Smooth muscle cell (in vitro differentiated cells): ENCODE measurements at regions not wholly inside any gene's neighbourhood (a gene's known extent, or its start where the extent isn't known, plus 50 kb on each side); places are given as distances from the start of the nearest gene placed in this dataset.

Experiments used
- DNase-seq: peaks from one replicate; lab custom pipeline; 2025; ENCODE audit not compliant: unreplicated experiment; lab: John Stamatoyannopoulos, UW
- H2AFZ ChIP-seq: fragments of 200-600 bp; sonication (generic); 2 replicates; pipeline ENCODE4 v1.6.0; 2016; ENCODE audit warnings: antibody characterized with exemption, low read depth, mild to moderate bottlenecking
- H3F3A ChIP-seq: fragments of 200-600 bp; sonication (generic); 2 replicates; pipeline ENCODE4 v1.6.0; 2017; ENCODE audit warnings: antibody characterized with exemption, low read depth
- H3K27ac ChIP-seq: fragments of 200-600 bp; sonication (generic); 2 replicates; pipeline ENCODE4 v1.5.1; 2016; ENCODE audit warnings: low read depth, mild to moderate bottlenecking
- H3K27me3 ChIP-seq: fragments of 200-600 bp; sonication (generic); 2 replicates; pipeline ENCODE4 v1.6.1; 2016; ENCODE audit warnings: low read depth, mild to moderate bottlenecking
- H3K36me3 ChIP-seq: fragments of 200-600 bp; sonication (generic); 2 replicates; pipeline ENCODE4 v1.5.1; 2016; ENCODE audit warnings: low read depth
- H3K4me1 ChIP-seq: fragments of 200-600 bp; sonication (generic); 2 replicates; pipeline ENCODE4 v1.5.1; 2016; ENCODE audit warnings: low read depth
- H3K4me2 ChIP-seq: fragments of 200-600 bp; sonication (generic); 2 replicates; pipeline ENCODE4 v1.6.0; 2016; ENCODE audit warnings: mild to moderate bottlenecking
- H3K4me3 ChIP-seq: fragments of 200-600 bp; sonication (generic); 2 replicates; pipeline ENCODE4 v1.5.1; 2016; ENCODE audit warnings: mild to moderate bottlenecking
- H3K79me2 ChIP-seq: fragments of 200-600 bp; sonication (generic); 2 replicates; pipeline ENCODE4 v1.6.0; 2016; ENCODE audit warnings: low read depth, mild to moderate bottlenecking
- H3K9ac ChIP-seq: fragments of 200-600 bp; sonication (generic); 2 replicates; pipeline ENCODE4 v1.6.0; 2016; ENCODE audit warnings: low read depth
- H3K9me3 ChIP-seq: fragments of 200-600 bp; sonication (generic); replicated peaks from 2 replicates; pipeline ENCODE4 v1.5.1; 2016; ENCODE audit warnings: low read depth
- H4K20me1 ChIP-seq: fragments of 200-600 bp; sonication (generic); 2 replicates; pipeline ENCODE4 v1.6.0; 2016; ENCODE audit warnings: low read depth
- WGBS: methylation state at CpG from one replicate; pipeline ENCODE4 v1.1.7; 2016; ENCODE audit warnings: low lambda C conversion rate; 5-methylcytosine and 5-hydroxymethylcytosine counted together
- TF ChIP-seq, protein P1 (sequence below): fragments of 200-600 bp; sonication (generic); IDR thresholded peaks from 2 replicates; pipeline ENCODE4 v1.5.1; 2017; ENCODE audit warnings: borderline replicate concordance, mild to moderate bottlenecking, antibody characterized with exemption; ENCODE audit not compliant: insufficient read depth, poor library complexity, severe bottlenecking

DNA sequence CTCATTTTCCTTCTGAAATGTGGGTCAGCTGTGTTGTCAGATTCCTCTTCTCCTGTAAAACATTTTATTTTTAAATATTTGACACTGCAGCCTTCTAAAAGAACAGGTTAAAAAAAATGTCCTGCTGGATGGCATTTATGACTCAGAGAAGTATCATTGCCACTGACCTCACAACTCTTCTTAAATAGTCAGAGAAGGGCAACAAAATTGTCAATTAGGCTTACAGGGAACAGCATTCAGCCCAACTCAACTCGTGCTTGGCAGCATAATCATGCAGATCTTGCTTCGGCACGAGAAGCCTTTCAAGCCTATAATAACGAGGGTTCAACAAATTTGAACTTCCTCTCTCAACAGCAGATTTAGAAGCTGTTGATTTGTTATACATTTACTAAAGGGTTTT lies 296.7 kb upstream of the DACH1 start:
- Histone ChIP-seq H2AFZ (peak overlapping the region; percentile 69), H3K27me3 (no peaks in the 10 kb centered on the region), H3K4me2 (peak overlapping the region; percentile 32), H3K9me3 (no peaks in the 10 kb centered on the region), H3K36me3 (no peaks in the 10 kb centered on the region), H3K79me2 (no peaks in the 10 kb centered on the region), H3K4me1 (peaks cover 3% of the 10 kb centered on the region), H3K27ac (no peak overlapping the region), H3K9ac (no peak overlapping the region), H3F3A (no peaks in the 10 kb centered on the region), H4K20me1 (no peaks in the 10 kb centered on the region), H3K4me3 (no peak overlapping the region)
- TF ChIP-seq, protein P1, sequence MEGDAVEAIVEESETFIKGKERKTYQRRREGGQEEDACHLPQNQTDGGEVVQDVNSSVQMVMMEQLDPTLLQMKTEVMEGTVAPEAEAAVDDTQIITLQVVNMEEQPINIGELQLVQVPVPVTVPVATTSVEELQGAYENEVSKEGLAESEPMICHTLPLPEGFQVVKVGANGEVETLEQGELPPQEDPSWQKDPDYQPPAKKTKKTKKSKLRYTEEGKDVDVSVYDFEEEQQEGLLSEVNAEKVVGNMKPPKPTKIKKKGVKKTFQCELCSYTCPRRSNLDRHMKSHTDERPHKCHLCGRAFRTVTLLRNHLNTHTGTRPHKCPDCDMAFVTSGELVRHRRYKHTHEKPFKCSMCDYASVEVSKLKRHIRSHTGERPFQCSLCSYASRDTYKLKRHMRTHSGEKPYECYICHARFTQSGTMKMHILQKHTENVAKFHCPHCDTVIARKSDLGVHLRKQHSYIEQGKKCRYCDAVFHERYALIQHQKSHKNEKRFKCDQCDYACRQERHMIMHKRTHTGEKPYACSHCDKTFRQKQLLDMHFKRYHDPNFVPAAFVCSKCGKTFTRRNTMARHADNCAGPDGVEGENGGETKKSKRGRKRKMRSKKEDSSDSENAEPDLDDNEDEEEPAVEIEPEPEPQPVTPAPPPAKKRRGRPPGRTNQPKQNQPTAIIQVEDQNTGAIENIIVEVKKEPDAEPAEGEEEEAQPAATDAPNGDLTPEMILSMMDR = no peak
- no peak for DNase-seq
- WGBS = 28% methylated on average over 4 of the region's 4 CpGs

DNA sequence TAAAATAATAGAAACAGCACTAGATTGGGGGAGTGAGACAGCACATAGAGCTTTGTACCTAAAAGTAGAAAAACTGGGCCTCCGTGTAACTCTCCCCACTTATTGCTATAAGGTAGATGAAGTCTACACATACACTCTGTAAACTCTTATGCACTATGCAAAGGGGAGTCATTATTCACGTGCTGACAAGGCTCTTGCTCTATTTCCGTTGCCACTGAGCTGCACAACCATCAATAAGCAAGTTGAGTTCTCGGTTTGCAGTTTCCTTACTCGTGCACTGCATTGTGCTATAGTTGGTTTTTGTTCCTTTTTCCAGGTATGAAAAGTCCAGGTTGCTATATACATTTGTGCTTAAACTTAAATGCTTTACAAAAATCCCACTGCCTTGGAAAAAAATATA lies 294.0 kb upstream of the DACH1 start:
- DNase-seq = no peak
- TF ChIP-seq, protein P1 = no peak
- H3K4me2 ChIP-seq = no peak overlapping the region

DNA sequence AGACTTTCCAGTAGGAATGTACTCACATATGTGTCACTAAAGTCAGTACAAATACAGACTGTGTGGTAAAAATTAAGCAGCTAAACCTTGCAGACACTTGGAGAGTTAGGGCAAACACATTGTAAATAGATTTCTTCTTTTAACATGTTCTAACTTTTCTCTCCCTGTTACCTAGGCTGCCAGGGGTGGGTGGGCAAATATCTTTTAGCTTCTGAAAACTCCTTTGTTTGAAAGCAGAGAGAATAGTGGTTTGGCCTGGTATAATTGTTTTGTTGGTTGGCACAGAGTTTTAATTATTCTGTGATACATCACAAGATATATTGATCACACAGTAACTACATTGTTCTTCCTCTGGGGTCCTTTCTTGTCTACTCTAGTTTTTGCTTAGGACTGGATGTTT lies 289.8 kb upstream of the DACH1 start:
- H3K4me2 ChIP-seq = no peak overlapping the region
- TF ChIP-seq, protein P1 = no peak
- H3K79me2 ChIP-seq = no peaks in the 10 kb centered on the region
- H3F3A ChIP-seq = no peaks in the 10 kb centered on the region
- H3K27me3 ChIP-seq = no peaks in the 10 kb centered on the region
- H3K9ac ChIP-seq = no peak overlapping the region
- H2AFZ ChIP-seq = no peak overlapping the region
- no peaks in the 10 kb centered on the region for H3K36me3 ChIP-seq
- H4K20me1 ChIP-seq = no peaks in the 10 kb centered on the region
- no peak overlapping the region for H3K27ac ChIP-seq
- H3K4me3 ChIP-seq = no peak overlapping the region
- no peaks in the 10 kb centered on the region for H3K9me3 ChIP-seq
- no peak for DNase-seq
- H3K4me1 ChIP-seq = no peaks in the 10 kb centered on the region

More for the DNA sequence above, 294.0 kb upstream of the DACH1 start:
- Histone ChIP-seq H3F3A (no peaks in the 10 kb centered on the region), H4K20me1 (no peaks in the 10 kb centered on the region), H3K4me1 (peaks cover 3% of the 10 kb centered on the region), H3K79me2 (no peaks in the 10 kb centered on the region), H3K9me3 (no peaks in the 10 kb centered on the region), H3K4me3 (no peak overlapping the region), H3K27ac (no peak overlapping the region), H3K36me3 (no peaks in the 10 kb centered on the region), H2AFZ (no peak overlapping the region), H3K9ac (no peak overlapping the region), H3K27me3 (no peaks in the 10 kb centered on the region)
- WGBS = 92% methylated on average over 5 of the region's 5 CpGs

DNA sequence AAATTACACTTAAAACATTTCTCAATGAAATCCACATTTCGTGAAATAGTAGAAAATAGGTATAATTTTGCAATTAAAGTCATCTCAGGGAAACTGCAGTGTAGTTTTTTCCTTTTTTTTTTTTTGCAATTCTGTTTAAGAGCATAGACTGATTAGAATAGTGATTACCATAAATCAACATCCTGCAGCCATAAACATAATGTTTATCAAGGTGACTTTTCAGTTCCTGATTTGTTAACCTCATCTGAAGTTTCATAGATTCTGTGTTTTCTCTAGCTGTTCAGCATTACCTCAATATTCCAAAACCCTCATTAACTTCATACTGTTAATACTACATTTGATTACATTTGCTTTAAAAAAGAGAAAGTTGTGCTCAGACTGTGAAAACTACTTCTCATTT lies 286.3 kb upstream of the DACH1 start:
- Histone ChIP-seq H3F3A (no peaks in the 10 kb centered on the region), H3K9ac (no peak overlapping the region), H3K9me3 (no peaks in the 10 kb centered on the region), H2AFZ (no peak overlapping the region), H3K4me2 (no peak overlapping the region), H3K36me3 (no peaks in the 10 kb centered on the region), H3K27me3 (no peaks in the 10 kb centered on the region), H3K4me3 (no peak overlapping the region), H3K27ac (no peak overlapping the region), H3K79me2 (no peaks in the 10 kb centered on the region), H3K4me1 (no peaks in the 10 kb centered on the region), H4K20me1 (no peaks in the 10 kb centered on the region)
- 91% methylated on average over 1 of the region's 1 CpG for WGBS
- TF ChIP-seq, protein P1 = no peak
- no peak for DNase-seq
